Neural cell (in vitro differentiated cells): ENCODE measurements at regions not wholly inside any gene's neighbourhood (a gene's known extent, or its start where the extent isn't known, plus 50 kb on each side); places are given as distances from the start of the nearest gene placed in this dataset.
"Not testable (repeated sequence)": the region's sequence is repeated elsewhere in the genome, so short reads cannot be mapped to it uniquely, and the experiment has no call there.

Experiments
- H2AFZ ChIP-seq: fragments of 200-600, 300-800 bp; sonication (generic), shearing (Covaris generic); 2 replicates; pipeline ENCODE4 v1.6.0; 2014; ENCODE audit warnings: low read depth, mild to moderate bottlenecking, antibody characterized with exemption, low read length, moderate library complexity
- H3F3A ChIP-seq: fragments of 200-600 bp; shearing (Covaris generic); 2 replicates; pipeline ENCODE4 v1.6.1; 2016; ENCODE audit warnings: mild to moderate bottlenecking, moderate library complexity, mixed read lengths, antibody characterized with exemption, low read length; ENCODE audit not compliant: insufficient read depth, poor library complexity, severe bottlenecking
- H3K27ac ChIP-seq: fragments of 200-600, 300-800 bp; sonication (generic), shearing (Covaris generic); 2 replicates; pipeline ENCODE4 v1.5.1; 2014; ENCODE audit warnings: mild to moderate bottlenecking, low read length, moderate library complexity
- H3K27me3 ChIP-seq: fragments of 300-800, 200-600 bp; sonication (generic), shearing (Covaris generic); 2 replicates; pipeline ENCODE4 v1.6.0; 2014; ENCODE audit warnings: mild to moderate bottlenecking, low read depth, low read length, moderate library complexity; ENCODE audit not compliant: insufficient read depth
- H3K36me3 ChIP-seq: fragments of 300-800, 200-600 bp; sonication (generic), shearing (Covaris generic); 2 replicates; pipeline ENCODE4 v1.5.1; 2014; ENCODE audit warnings: mild to moderate bottlenecking, antibody characterized with exemption, low read length, moderate library complexity; ENCODE audit not compliant: insufficient read depth
- H3K4me2 ChIP-seq: fragments of 300-800, 200-600 bp; sonication (generic), shearing (Covaris generic); 2 replicates; pipeline ENCODE4 v1.6.0; 2014; ENCODE audit warnings: mild to moderate bottlenecking, low read length
- H3K4me3 ChIP-seq: fragments of 300-800, 200-600 bp; sonication (generic), shearing (Covaris generic); 2 replicates; pipeline ENCODE4 v1.5.1; 2014; ENCODE audit warnings: mild to moderate bottlenecking, low read length, moderate library complexity
- H3K79me2 ChIP-seq: fragments of 200-600 bp; shearing (Covaris generic); replicated peaks from 2 replicates; pipeline ENCODE4 v1.6.0; 2014; ENCODE audit warnings: mild to moderate bottlenecking, low read length, moderate library complexity; ENCODE audit not compliant: insufficient read depth
- H3K9ac ChIP-seq: fragments of 300-800, 200-600 bp; sonication (generic), shearing (Covaris generic); 2 replicates; pipeline ENCODE4 v1.6.1; 2016; ENCODE audit warnings: mild to moderate bottlenecking, low read length, mixed read lengths
- H3K9me2 ChIP-seq: fragments of 200-600 bp; shearing (Covaris generic); 2 replicates; pipeline ENCODE4 v1.6.1; 2016; ENCODE audit warnings: mild to moderate bottlenecking, low read length, mixed read lengths; ENCODE audit not compliant: insufficient read depth
- H3K9me3 ChIP-seq: fragments of 200-600, 300-800 bp; sonication (generic), shearing (Covaris generic); 2 replicates; pipeline ENCODE4 v1.6.1; 2016; ENCODE audit warnings: mild to moderate bottlenecking, mixed run types, low read length, moderate library complexity, mixed read lengths
- H4K20me1 ChIP-seq: fragments of 200-600 bp; shearing (Covaris generic); 2 replicates; pipeline ENCODE4 v1.6.1; 2016; ENCODE audit warnings: mild to moderate bottlenecking, mixed run types; ENCODE audit not compliant: insufficient read depth
- EP300 ChIP-seq: fragments of 450-650 bp; conservative IDR thresholded peaks from 2 replicates; pipeline ENCODE4 v1.6.1; 2014; ENCODE audit warnings: antibody characterized with exemption, mild to moderate bottlenecking, moderate library complexity; ENCODE audit not compliant: poor library complexity, severe bottlenecking
- EZH2 ChIP-seq: fragments of 200-600, 300-800 bp; shearing (Covaris generic), sonication (generic); IDR thresholded peaks from 2 replicates; pipeline ENCODE4 v1.6.1; 2014; ENCODE audit warnings: antibody characterized with exemption, low read length, borderline replicate concordance, mild to moderate bottlenecking; ENCODE audit not compliant: insufficient read depth, poor library complexity, severe bottlenecking
- MXI1 ChIP-seq: fragments of 450-650 bp; conservative IDR thresholded peaks from 2 replicates; pipeline ENCODE4 v1.6.1; 2014; ENCODE audit warnings: antibody characterized with exemption, mild to moderate bottlenecking; ENCODE audit not compliant: poor library complexity, severe bottlenecking
- POLR2AphosphoS5 ChIP-seq: IDR thresholded peaks from 2 replicates; pipeline ENCODE4 v1.6.1; 2012
- RAD21 ChIP-seq: fragments of 450-650 bp; conservative IDR thresholded peaks from 2 replicates; pipeline ENCODE4 v1.6.1; 2014; ENCODE audit warnings: antibody characterized with exemption, mild to moderate bottlenecking, moderate library complexity
- SMC3 ChIP-seq: fragments of 450-650 bp; conservative IDR thresholded peaks from 2 replicates; pipeline ENCODE4 v1.6.1; 2014; ENCODE audit warnings: antibody characterized with exemption, mild to moderate bottlenecking, moderate library complexity; ENCODE audit not compliant: poor library complexity
- TAF1 ChIP-seq: IDR thresholded peaks from 2 replicates; pipeline ENCODE4 v1.6.1; 2012; ENCODE audit warnings: low read depth
- TF ChIP-seq, protein P1 (sequence below): IDR thresholded peaks from 2 replicates; pipeline ENCODE4 v1.6.1; 2012; ENCODE audit warnings: borderline replicate concordance
- TF ChIP-seq, protein P2 (sequence below): fragments of 450-650 bp; IDR thresholded peaks from 2 replicates; pipeline ENCODE4 v1.5.1; 2014; ENCODE audit warnings: antibody characterized with exemption, mild to moderate bottlenecking, moderate library complexity; ENCODE audit not compliant: poor library complexity, severe bottlenecking

DNA sequence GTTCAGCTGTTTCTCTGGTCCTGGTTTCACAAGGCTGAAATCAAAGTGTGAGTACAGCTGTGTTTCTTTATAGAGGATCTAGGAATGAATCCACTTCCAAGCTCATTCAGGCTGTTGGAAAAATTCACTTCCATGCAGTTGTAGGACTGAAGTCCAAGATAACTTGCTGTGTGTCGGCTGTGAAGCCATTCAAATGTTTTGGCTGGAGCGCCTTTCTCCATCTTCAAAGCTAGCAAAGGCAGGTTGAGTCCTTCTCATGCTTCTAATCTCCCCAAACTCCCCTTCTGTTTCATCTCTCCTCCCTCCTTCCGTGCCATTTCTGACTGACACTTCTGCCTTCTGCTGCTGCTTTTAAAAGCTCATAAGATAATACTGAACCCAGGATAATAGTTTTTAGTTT is 1195.4 kb upstream of the LRRN3 start:
- H3K27me3 ChIP-seq: no peaks in the 10 kb centered on the region
- no peaks in the 10 kb centered on the region for H4K20me1 ChIP-seq
- no peak overlapping the region for H3K4me3 ChIP-seq
- no peak overlapping the region for H3K4me2 ChIP-seq
- no peaks in the 10 kb centered on the region for H3K36me3 ChIP-seq
- no peaks in the 10 kb centered on the region for H3K9me2 ChIP-seq
- no peak for TF ChIP-seq SMC3
- TF ChIP-seq EP300: no peak
- no peak for TF ChIP-seq EZH2
- TF ChIP-seq, protein P1, sequence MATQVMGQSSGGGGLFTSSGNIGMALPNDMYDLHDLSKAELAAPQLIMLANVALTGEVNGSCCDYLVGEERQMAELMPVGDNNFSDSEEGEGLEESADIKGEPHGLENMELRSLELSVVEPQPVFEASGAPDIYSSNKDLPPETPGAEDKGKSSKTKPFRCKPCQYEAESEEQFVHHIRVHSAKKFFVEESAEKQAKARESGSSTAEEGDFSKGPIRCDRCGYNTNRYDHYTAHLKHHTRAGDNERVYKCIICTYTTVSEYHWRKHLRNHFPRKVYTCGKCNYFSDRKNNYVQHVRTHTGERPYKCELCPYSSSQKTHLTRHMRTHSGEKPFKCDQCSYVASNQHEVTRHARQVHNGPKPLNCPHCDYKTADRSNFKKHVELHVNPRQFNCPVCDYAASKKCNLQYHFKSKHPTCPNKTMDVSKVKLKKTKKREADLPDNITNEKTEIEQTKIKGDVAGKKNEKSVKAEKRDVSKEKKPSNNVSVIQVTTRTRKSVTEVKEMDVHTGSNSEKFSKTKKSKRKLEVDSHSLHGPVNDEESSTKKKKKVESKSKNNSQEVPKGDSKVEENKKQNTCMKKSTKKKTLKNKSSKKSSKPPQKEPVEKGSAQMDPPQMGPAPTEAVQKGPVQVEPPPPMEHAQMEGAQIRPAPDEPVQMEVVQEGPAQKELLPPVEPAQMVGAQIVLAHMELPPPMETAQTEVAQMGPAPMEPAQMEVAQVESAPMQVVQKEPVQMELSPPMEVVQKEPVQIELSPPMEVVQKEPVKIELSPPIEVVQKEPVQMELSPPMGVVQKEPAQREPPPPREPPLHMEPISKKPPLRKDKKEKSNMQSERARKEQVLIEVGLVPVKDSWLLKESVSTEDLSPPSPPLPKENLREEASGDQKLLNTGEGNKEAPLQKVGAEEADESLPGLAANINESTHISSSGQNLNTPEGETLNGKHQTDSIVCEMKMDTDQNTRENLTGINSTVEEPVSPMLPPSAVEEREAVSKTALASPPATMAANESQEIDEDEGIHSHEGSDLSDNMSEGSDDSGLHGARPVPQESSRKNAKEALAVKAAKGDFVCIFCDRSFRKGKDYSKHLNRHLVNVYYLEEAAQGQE: no peak
- TF ChIP-seq RAD21: no peak
- TF ChIP-seq TAF1: no peak
- TF ChIP-seq, protein P2, sequence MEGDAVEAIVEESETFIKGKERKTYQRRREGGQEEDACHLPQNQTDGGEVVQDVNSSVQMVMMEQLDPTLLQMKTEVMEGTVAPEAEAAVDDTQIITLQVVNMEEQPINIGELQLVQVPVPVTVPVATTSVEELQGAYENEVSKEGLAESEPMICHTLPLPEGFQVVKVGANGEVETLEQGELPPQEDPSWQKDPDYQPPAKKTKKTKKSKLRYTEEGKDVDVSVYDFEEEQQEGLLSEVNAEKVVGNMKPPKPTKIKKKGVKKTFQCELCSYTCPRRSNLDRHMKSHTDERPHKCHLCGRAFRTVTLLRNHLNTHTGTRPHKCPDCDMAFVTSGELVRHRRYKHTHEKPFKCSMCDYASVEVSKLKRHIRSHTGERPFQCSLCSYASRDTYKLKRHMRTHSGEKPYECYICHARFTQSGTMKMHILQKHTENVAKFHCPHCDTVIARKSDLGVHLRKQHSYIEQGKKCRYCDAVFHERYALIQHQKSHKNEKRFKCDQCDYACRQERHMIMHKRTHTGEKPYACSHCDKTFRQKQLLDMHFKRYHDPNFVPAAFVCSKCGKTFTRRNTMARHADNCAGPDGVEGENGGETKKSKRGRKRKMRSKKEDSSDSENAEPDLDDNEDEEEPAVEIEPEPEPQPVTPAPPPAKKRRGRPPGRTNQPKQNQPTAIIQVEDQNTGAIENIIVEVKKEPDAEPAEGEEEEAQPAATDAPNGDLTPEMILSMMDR: no peak
- TF ChIP-seq POLR2AphosphoS5: no peak
- no peak for TF ChIP-seq MXI1
- no peak overlapping the region for H3K27ac ChIP-seq
- H3K9me3 ChIP-seq: no peaks in the 10 kb centered on the region
- no peak overlapping the region for H2AFZ ChIP-seq
- H3K79me2 ChIP-seq: no peaks in the 10 kb centered on the region
- H3F3A ChIP-seq: no peaks in the 10 kb centered on the region
- H3K9ac ChIP-seq: no peak overlapping the region

DNA sequence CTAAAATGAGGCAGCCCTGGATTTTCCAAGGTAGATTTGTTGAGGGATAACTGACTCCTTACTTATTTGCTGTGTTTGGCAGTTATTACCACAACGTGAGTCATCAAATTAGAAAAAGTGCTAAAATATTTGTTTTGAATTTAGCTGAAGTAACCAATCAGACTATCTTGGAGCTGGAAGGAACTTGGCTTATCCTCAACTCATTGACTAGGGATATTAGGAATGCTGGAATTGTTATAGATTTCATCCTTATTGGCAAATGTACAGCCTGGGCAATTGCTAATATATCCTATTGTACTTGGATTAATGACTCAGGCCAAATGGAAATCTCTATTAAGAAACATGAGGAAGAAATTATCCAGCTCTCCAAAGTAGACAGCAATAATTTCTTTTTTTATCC is 1189.0 kb upstream of the LRRN3 start:
- Histone ChIP-seq H3K36me3 (no peaks in the 10 kb centered on the region), H3K79me2 (no peaks in the 10 kb centered on the region), H4K20me1 (no peaks in the 10 kb centered on the region), H3F3A (no peaks in the 10 kb centered on the region), H3K9ac (no peak overlapping the region), H3K4me3 (no peak overlapping the region), H3K27ac (no peak overlapping the region), H3K27me3 (no peaks in the 10 kb centered on the region), H3K4me2 (no peak overlapping the region), H3K9me2 (no peaks in the 10 kb centered on the region), H3K9me3 (no peaks in the 10 kb centered on the region), H2AFZ (no peak overlapping the region)
- TF ChIP-seq, protein P2: no peak
- TF ChIP-seq EZH2: no peak
- no peak for TF ChIP-seq EP300
- no peak for TF ChIP-seq RAD21
- no peak for TF ChIP-seq TAF1
- no peak for TF ChIP-seq SMC3
- TF ChIP-seq, protein P1: no peak
- no peak for TF ChIP-seq POLR2AphosphoS5
- TF ChIP-seq MXI1: no peak

DNA sequence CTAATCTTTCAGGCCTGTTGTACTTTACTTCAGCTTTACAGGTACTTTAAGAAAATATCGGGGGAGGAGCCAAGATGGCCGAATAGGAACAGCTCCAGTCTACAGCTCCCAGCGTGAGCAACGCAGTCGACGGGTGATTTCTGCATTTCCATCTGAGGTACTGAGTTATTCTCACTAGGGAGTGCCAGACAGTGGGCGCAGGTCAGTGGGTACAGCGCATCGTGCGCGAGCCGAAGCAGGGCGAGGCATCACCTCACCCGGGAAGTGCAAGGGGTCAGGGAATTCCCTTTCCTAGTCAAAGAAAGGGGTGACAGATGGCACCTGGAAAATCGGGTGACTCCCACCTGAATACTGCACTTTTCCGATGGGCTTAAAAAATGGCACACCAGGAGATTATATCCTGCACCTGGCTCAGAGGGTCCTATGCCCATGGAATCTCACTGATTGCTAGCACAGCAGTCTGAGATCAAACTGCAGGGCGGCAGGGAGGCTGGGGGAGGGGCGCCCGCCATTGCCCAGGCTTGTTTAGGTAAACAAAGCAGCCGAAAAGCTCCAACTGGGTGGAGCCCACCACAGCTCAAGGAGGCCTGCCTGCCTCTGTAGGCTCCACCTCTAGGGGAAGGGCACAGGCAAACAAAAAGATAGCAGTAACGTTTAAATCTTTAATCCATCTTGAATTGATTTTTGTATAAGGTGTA is 1185.4 kb upstream of the LRRN3 start:
- not testable (repeated sequence) for H3K4me2 ChIP-seq, H3K27ac ChIP-seq, H4K20me1 ChIP-seq, H3K9me2 ChIP-seq, H3K9me3 ChIP-seq, H3F3A ChIP-seq, H3K36me3 ChIP-seq, H2AFZ ChIP-seq, H3K79me2 ChIP-seq, H3K4me3 ChIP-seq, H3K9ac ChIP-seq, H3K27me3 ChIP-seq
